Skeletal muscle tissue (tissue), 3 donors: ENCODE measurements at regions not wholly inside any gene's neighbourhood (a gene's known extent, or its start where the extent isn't known, plus 50 kb on each side); places are given as distances from the start of the nearest gene placed in this dataset.

Source experiments
- H3K27ac ChIP-seq: one replicate; pipeline ENCODE4 v1.7.0; 2013; ENCODE audit warnings: mild to moderate bottlenecking, low read depth, low read length, inconsistent platforms
- H3K27me3 ChIP-seq, 3 donors: one replicate each; pipeline ENCODE4 v1.7.0; 2013; ENCODE audit warnings: low read length in 3 of 3; ENCODE audit not compliant: control insufficient read depth in 3 of 3, insufficient read depth in 3 of 3
- H3K36me3 ChIP-seq, 3 donors: one replicate each; pipeline ENCODE4 v1.7.0; 2013; ENCODE audit warnings: low read length in 3 of 3; ENCODE audit not compliant: control insufficient read depth in 3 of 3, insufficient read depth in 3 of 3
- H3K4me1 ChIP-seq, 3 donors: one replicate each; pipeline ENCODE4 v1.7.0; 2013; ENCODE audit warnings: low read length in 3 of 3, mild to moderate bottlenecking in 3 of 3; ENCODE audit not compliant: control insufficient read depth in 3 of 3, insufficient read depth in 3 of 3
- H3K4me3 ChIP-seq, 3 donors: one replicate each; pipeline ENCODE4 v1.7.0; 2013; ENCODE audit warnings: low read length in 3 of 3
- H3K9ac ChIP-seq, 3 donors: one replicate each; pipeline ENCODE4 v1.7.0; 2013; ENCODE audit warnings: low read length in 3 of 3, mild to moderate bottlenecking in 3 of 3, moderate library complexity in 2 of 3, low read depth in 1 of 3
- H3K9me3 ChIP-seq, 3 donors: one replicate each; pipeline ENCODE4 v1.7.0; 2013; ENCODE audit warnings: low read length in 3 of 3; ENCODE audit not compliant: control insufficient read depth in 3 of 3
- donor health status: Osteomylitis.

- Histone ChIP-seq H3K4me3 (no peak overlapping the region), H3K36me3 (no peaks in the 10 kb centered on the region), H3K9ac (no peak overlapping the region), H3K27ac (no peak overlapping the region), H3K27me3 (peaks cover 0 to 3% (median 3%) of the 10 kb centered on the region in 3 donors), H3K9me3 (no peaks in the 10 kb centered on the region), H3K4me1 (no peaks in the 10 kb centered on the region)
Observed at GRCh38 chr16:18062713-18063112, 273.8 kb downstream of the NPIPA8 start.

- Histone ChIP-seq H3K9ac (no peak overlapping the region), H3K27me3 (peaks cover 0 to 3% (median 3%) of the 10 kb centered on the region in 3 donors), H3K9me3 (no peaks in the 10 kb centered on the region)
Observed at GRCh38 chr16:18060351-18060750, 276.2 kb downstream of the NPIPA8 start.

GRCh38 chr16:18059577-18059976 is 277.0 kb downstream of the NPIPA8 start:
- H3K4me1 ChIP-seq = no peaks in the 10 kb centered on the region
- H3K9me3 ChIP-seq = no peaks in the 10 kb centered on the region
- peaks cover 0 to 3% (median 3%) of the 10 kb centered on the region in 3 donors for H3K27me3 ChIP-seq
- H3K36me3 ChIP-seq = no peaks in the 10 kb centered on the region
- no peak overlapping the region for H3K27ac ChIP-seq
- H3K9ac ChIP-seq = no peak overlapping the region
- no peak overlapping the region for H3K4me3 ChIP-seq

More at GRCh38 chr16:18060351-18060750, 276.2 kb downstream of the NPIPA8 start:
- Histone ChIP-seq H3K27ac (no peak overlapping the region), H3K4me3 (no peak overlapping the region), H3K36me3 (no peaks in the 10 kb centered on the region), H3K4me1 (no peaks in the 10 kb centered on the region)

- Histone ChIP-seq H3K27me3 (peaks cover 0 to 3% (median 3%) of the 10 kb centered on the region in 3 donors), H3K9me3 (no peaks in the 10 kb centered on the region), H3K27ac (no peak overlapping the region), H3K9ac (no peak overlapping the region), H3K36me3 (no peaks in the 10 kb centered on the region), H3K4me1 (no peaks in the 10 kb centered on the region), H3K4me3 (no peak overlapping the region)
Observed at GRCh38 chr16:18059089-18059488, 277.4 kb downstream of the NPIPA8 start.

- H3K27ac ChIP-seq = no peak overlapping the region
- H3K9me3 ChIP-seq = no peaks in the 10 kb centered on the region
- no peak overlapping the region for H3K4me3 ChIP-seq
- no peaks in the 10 kb centered on the region for H3K27me3 ChIP-seq
- H3K9ac ChIP-seq = no peak overlapping the region
- H3K36me3 ChIP-seq = no peaks in the 10 kb centered on the region
- no peaks in the 10 kb centered on the region for H3K4me1 ChIP-seq
Observed at GRCh38 chr16:18055411-18055916, 281.1 kb downstream of the NPIPA8 start.

GRCh38 chr16:18050777-18051176 is 285.8 kb downstream of the NPIPA8 start:
- H3K27ac ChIP-seq = no peak overlapping the region
- H3K4me1 ChIP-seq = no peaks in the 10 kb centered on the region
- no peak overlapping the region for H3K4me3 ChIP-seq
- no peaks in the 10 kb centered on the region for H3K36me3 ChIP-seq
- no peaks in the 10 kb centered on the region for H3K27me3 ChIP-seq
- H3K9ac ChIP-seq = no peak overlapping the region
- no peaks in the 10 kb centered on the region for H3K9me3 ChIP-seq

GRCh38 chr16:18050234-18050633 is 286.3 kb downstream of the NPIPA8 start:
- Histone ChIP-seq H3K4me1 (no peaks in the 10 kb centered on the region), H3K36me3 (no peaks in the 10 kb centered on the region), H3K4me3 (no peak overlapping the region), H3K9ac (no peak overlapping the region), H3K27me3 (no peaks in the 10 kb centered on the region), H3K27ac (no peak overlapping the region), H3K9me3 (no peaks in the 10 kb centered on the region)

GRCh38 chr16:18049547-18050133 is 286.9 kb downstream of the NPIPA8 start:
- H3K9me3 ChIP-seq = no peaks in the 10 kb centered on the region
- no peak overlapping the region for H3K27ac ChIP-seq
- no peaks in the 10 kb centered on the region for H3K36me3 ChIP-seq
- no peaks in the 10 kb centered on the region for H3K27me3 ChIP-seq
- no peak overlapping the region for H3K4me3 ChIP-seq
- no peaks in the 10 kb centered on the region for H3K4me1 ChIP-seq
- H3K9ac ChIP-seq = no peak overlapping the region

- Histone ChIP-seq H3K27ac (no peak overlapping the region), H3K4me1 (no peaks in the 10 kb centered on the region), H3K9ac (no peak overlapping the region), H3K27me3 (no peaks in the 10 kb centered on the region), H3K4me3 (no peak overlapping the region), H3K9me3 (no peaks in the 10 kb centered on the region), H3K36me3 (no peaks in the 10 kb centered on the region)
Observed at GRCh38 chr16:18048853-18049546, 287.5 kb downstream of the NPIPA8 start.

GRCh38 chr16:18047761-18048160 is 288.8 kb downstream of the NPIPA8 start:
- Histone ChIP-seq H3K9ac (no peak overlapping the region), H3K4me1 (no peaks in the 10 kb centered on the region), H3K27me3 (no peaks in the 10 kb centered on the region), H3K9me3 (no peaks in the 10 kb centered on the region), H3K27ac (no peak overlapping the region), H3K4me3 (no peak overlapping the region), H3K36me3 (no peaks in the 10 kb centered on the region)
